Endothelial cell of umbilical vein (primary cell): ENCODE measurements at regions not wholly inside any gene's neighbourhood (a gene's known extent, or its start where the extent isn't known, plus 50 kb on each side); places are given as distances from the start of the nearest gene placed in this dataset.

Experiments
- BruUV-seq: library from RNA; stranded (reverse); fragments of 400-500 nt; replicated peaks from 2 replicates; lab custom pipeline; 2021; lab: Mats Ljungman, UMichigan
- CTCF ChIA-PET: fragments of 300-600, 350-600 bp; sonication (Branson Sonifier 250); formaldehyde crosslinking; loops from one replicate; lab custom pipeline; 2021; ENCODE audit warnings: antibody characterized with exemption, inconsistent platforms; lab: Charles Lee
- POLR2A ChIA-PET: fragments of 300-600, 350-600 bp; sonication (Branson Sonifier 250); formaldehyde crosslinking; loops from one replicate; lab custom pipeline; 2021; ENCODE audit warnings: antibody characterized with exemption, inconsistent platforms; lab: Charles Lee
- DNase-seq: peaks from one replicate; pipeline ENCODE4 v3.0.0-alpha.2; 2011; ENCODE audit warnings: low read depth, low spot score
- FAIRE-seq: peaks from 2 replicates; lab custom pipeline; 2011; peaks lifted over from hg19 to GRCh38; lab: Jason Lieb, UNC
- H2AFZ ChIP-seq: 2 replicates; pipeline ENCODE4 v1.6.0; 2012; ENCODE audit warnings: low read depth, low read length, control low read depth, inconsistent platforms
- H3K27ac ChIP-seq: 2 replicates; pipeline ENCODE4 v1.5.1; 2011; ENCODE audit warnings: low read depth, mild to moderate bottlenecking, control low read depth, low read length, moderate library complexity; ENCODE audit not compliant: insufficient read depth
- H3K27me3 ChIP-seq, 2 experiments: 2 replicates each; pipeline versions ENCODE4 v1.6.0 to v1.6.1; 2011; ENCODE audit warnings: low read length in 2 of 2, mixed read lengths in 1 of 2; ENCODE audit not compliant: control insufficient read depth in 2 of 2, insufficient read depth in 2 of 2
- H3K36me3 ChIP-seq, 2 experiments: 2 replicates in 1 of 2; 3 replicates in 1 of 2; pipeline ENCODE4 v1.5.1; 2011; ENCODE audit warnings: low read length in 2 of 2, mild to moderate bottlenecking in 1 of 2, moderate library complexity in 1 of 2; ENCODE audit not compliant: control insufficient read depth in 2 of 2, insufficient read depth in 2 of 2; ENCODE audit errors: extremely low read depth in 1 of 2
- H3K4me1 ChIP-seq: 3 replicates; pipeline ENCODE4 v1.5.1; 2011; ENCODE audit warnings: mild to moderate bottlenecking, low read length; ENCODE audit not compliant: control insufficient read depth, insufficient read depth; ENCODE audit errors: extremely low read depth
- H3K4me2 ChIP-seq: 2 replicates; pipeline ENCODE4 v1.6.1; 2011; ENCODE audit warnings: low read length, control low read depth, mixed read lengths; ENCODE audit not compliant: insufficient read depth
- H3K4me3 ChIP-seq, 3 experiments: fragments of 200-600 bp in 1 of 3; sonication (generic), shearing (Covaris generic) in 1 of 3; replicated peaks in 1 of 3; 2 replicates each; pipeline ENCODE4 v1.5.1; 2011 to 2016; ENCODE audit warnings: control low read depth in 3 of 3, low read length in 3 of 3, mild to moderate bottlenecking in 2 of 3, inconsistent platforms in 1 of 3, low read depth in 1 of 3, moderate library complexity in 1 of 3; ENCODE audit not compliant: insufficient read depth in 1 of 3
- H3K79me2 ChIP-seq: 2 replicates; pipeline ENCODE4 v1.6.0; 2012; ENCODE audit warnings: low read length, inconsistent platforms; ENCODE audit not compliant: control insufficient read depth, insufficient read depth
- H3K9ac ChIP-seq: replicated peaks from 2 replicates; pipeline ENCODE3; 2011; ENCODE audit warnings: low read length, control low read depth; ENCODE audit not compliant: insufficient read depth; ENCODE audit errors: extremely low read depth
- H3K9me1 ChIP-seq: replicated peaks from 3 replicates; pipeline ENCODE4 v1.6.0; 2011; ENCODE audit warnings: mild to moderate bottlenecking, low read length; ENCODE audit not compliant: control insufficient read depth, insufficient read depth; ENCODE audit errors: extremely low read depth
- H3K9me3 ChIP-seq: replicated peaks from 2 replicates; pipeline ENCODE4 v1.5.1; 2012; ENCODE audit warnings: low read length, inconsistent platforms; ENCODE audit not compliant: control insufficient read depth, insufficient read depth
- H4K20me1 ChIP-seq: replicated peaks from 2 replicates; pipeline ENCODE3; 2011; ENCODE audit warnings: mild to moderate bottlenecking, low read length; ENCODE audit not compliant: control insufficient read depth, insufficient read depth; ENCODE audit errors: extremely low read depth
- CTCF ChIP-seq, 2 donors: IDR thresholded peaks; 1 replicate in 1 of 2; 2 replicates in 1 of 2; pipeline ENCODE4 v1.5.1; 2011; ENCODE audit warnings: low read length in 2 of 2, mild to moderate bottlenecking in 2 of 2, moderate library complexity in 2 of 2, control low read depth in 1 of 2, inconsistent platforms in 1 of 2, low read depth in 1 of 2; ENCODE audit not compliant: insufficient read depth in 1 of 2; ENCODE audit errors: extremely low read depth in 1 of 2
- EZH2 ChIP-seq: IDR thresholded peaks from 2 replicates; pipeline ENCODE4 v1.6.1; 2012; ENCODE audit warnings: borderline replicate concordance, low read depth, mild to moderate bottlenecking, moderate library complexity, low read length, inconsistent platforms; ENCODE audit not compliant: severe bottlenecking
- FOS ChIP-seq: IDR thresholded peaks from 2 replicates; pipeline ENCODE4 v1.6.1; 2011; ENCODE audit warnings: mild to moderate bottlenecking, low read length, moderate library complexity, borderline replicate concordance; ENCODE audit not compliant: insufficient read depth
- GATA2 ChIP-seq: IDR thresholded peaks from 2 replicates; pipeline ENCODE4 v1.7.0; 2011; ENCODE audit warnings: low read depth, mild to moderate bottlenecking, moderate library complexity, mixed read lengths, low read length; ENCODE audit not compliant: insufficient read length, insufficient read depth
- JUN ChIP-seq: IDR thresholded peaks from 2 replicates; pipeline ENCODE4 v1.6.1; 2011; ENCODE audit warnings: borderline replicate concordance, low read depth; ENCODE audit not compliant: insufficient read length, insufficient read depth
- MAX ChIP-seq: IDR thresholded peaks from 2 replicates; pipeline ENCODE4 v1.6.1; 2011; ENCODE audit not compliant: insufficient read depth, insufficient read length
- MYC ChIP-seq: IDR thresholded peaks from one replicate; pipeline ENCODE4 v1.6.1; 2011; ENCODE audit warnings: mild to moderate bottlenecking, low read depth, low read length
- POLR2A ChIP-seq: IDR thresholded peaks from 2 replicates; pipeline ENCODE4 v1.6.1; 2012; ENCODE audit warnings: low read depth, mild to moderate bottlenecking, control low read depth, low read length
- POLR2AphosphoS5 ChIP-seq: IDR thresholded peaks from 2 replicates; pipeline ENCODE4 v1.6.1; 2012; ENCODE audit warnings: low read depth, mild to moderate bottlenecking, control low read depth, low read length, moderate library complexity; ENCODE audit not compliant: insufficient read depth
- dilution Hi-C: fragments of 300-500 bp; cut with MboI; formaldehyde crosslinking; loops from one replicate; pipeline ENCODE4 v1.15.0; 2019; ENCODE audit warnings: low sequenced_read_pairs; ENCODE audit not compliant: extremely low pct_ligation_motif_present
- intact Hi-C: fragments of 100-400 bp; cut with micrococcal nuclease; formaldehyde crosslinking; loops from one replicate; pipeline ENCODE4 v1.10.0; 2022

- Histone ChIP-seq H3K4me3 (no peak overlapping the region), H3K79me2 (no peaks in the 10 kb centered on the region), H2AFZ (no peak overlapping the region), H3K4me2 (no peak overlapping the region), H3K27me3 (peaks cover 11 to 15% of the 10 kb centered on the region in 2 experiments), H3K27ac (no peak overlapping the region), H3K9me1 (no peaks in the 10 kb centered on the region), H3K4me1 (peaks cover 18% of the 10 kb centered on the region), H4K20me1 (no peaks in the 10 kb centered on the region), H3K36me3 (no peaks in the 10 kb centered on the region), H3K9me3 (no peaks in the 10 kb centered on the region), H3K9ac (no peak overlapping the region)
- DNase-seq, result no peak
- dilution Hi-C loops (no loop called here), intact Hi-C loops (loop anchor here (5.0 kb wide), 3 partner anchors 115 to 620 kb away; no protein-coding TSS in a partner anchor)
- ChIA-PET CTCF (interaction anchor here (1.0 to 11.2 kb wide), 4 partner anchors 355 to 532 kb away, joined by 3 to 355 read pairs (median 94); partner anchors contain the start of gene HES1), POLR2A (no interaction called here)
- FAIRE-seq, result no peak
- TF ChIP-seq MYC (no peak), JUN (no peak), POLR2A (no peak), CTCF (IDR thresholded peaks at IDR 0.05; ENCODE audit: extremely low read depth in 1 of 2, insufficient read depth in 1 of 2, low read depth in 1 of 2, low read length in 2 of 2) (no peak), GATA2 (no peak), POLR2AphosphoS5 (no peak), EZH2 (no peak), MAX (no peak), FOS (no peak)
- BruUV-seq, result no TSS peak
Measured at GRCh38 chr3:193782747-193783146, 189.7 kb downstream of the OPA1 start.
